ENCODE measurements at regions not wholly inside any gene's neighbourhood (a gene's known extent, or its start where the extent isn't known, plus 50 kb on each side); places are given as distances from the start of the nearest gene placed in this dataset.

GRCh38 chr1:118717893-118718292 lies 270.2 kb downstream of the TBX15 start:
- Histone ChIP-seq H3K36me3 (replicated peaks in 1 of 2; ENCODE audit: control insufficient read depth in 1 of 2, insufficient read depth in 2 of 2, low read length in 2 of 2) (no peaks in the 10 kb centered on the region), H3K9me3 (ENCODE audit: low read length) (no peaks in the 10 kb centered on the region), H3K9ac (ENCODE audit: insufficient read depth, low read depth, low read length) (no peak overlapping the region), H4K20me1 (ENCODE audit: insufficient read depth, low read length) (no peaks in the 10 kb centered on the region), H3K4me1 (ENCODE audit: insufficient read depth, low read length) (no peaks in the 10 kb centered on the region), H2AFZ (ENCODE audit: low read length) (no peak overlapping the region), H3K4me2 (ENCODE audit: low read depth, low read length) (no peak overlapping the region), H3K4me3 (replicated peaks in 1 of 3; ENCODE audit: insufficient read depth in 1 of 3, low read depth in 2 of 3, low read length in 3 of 3) (no peak overlapping the region), H3K27me3 (ENCODE audit: control insufficient read depth in 1 of 2, insufficient read depth in 2 of 2, low read length in 2 of 2) (no peaks in the 10 kb centered on the region; a peak in 1 of 5 replicates), H3K79me2 (ENCODE audit: insufficient read depth, low read length) (no peaks in the 10 kb centered on the region), H3K27ac (ENCODE audit: extremely low read length, insufficient read depth, low read length) (no peak overlapping the region)
- WGBS (ENCODE audit: low lambda C conversion rate), result 37% methylated on average over 3 of the region's 3 CpGs
- DNase-seq (ENCODE audit: low spot score), result no peak
- BruUV-seq (replicated peaks), result no TSS peak
- TF ChIP-seq ZNF44 (CRISPR knock-in tag; IDR thresholded peaks at IDR 0.05) (no peak), ZNF563 (CRISPR knock-in tag; IDR thresholded peaks at IDR 0.05) (no peak), SALL1 (CRISPR knock-in tag; IDR thresholded peaks at IDR 0.05) (no peak), SYNCRIP (IDR thresholded peaks at IDR 0.05; ENCODE audit: insufficient read depth, low read depth, low read length) (no peak), TAF1 (CRISPR knock-in tag; IDR thresholded peaks at IDR 0.05) (no peak), ZNF20 (CRISPR knock-in tag; IDR thresholded peaks at IDR 0.05) (no peak), ZMAT3 (CRISPR knock-in tag; conservative IDR thresholded peaks at IDR 0.05) (no peak), ZNF468 (CRISPR knock-in tag; IDR thresholded peaks at IDR 0.05) (no peak)
- TF ChIP-seq, protein P1, sequence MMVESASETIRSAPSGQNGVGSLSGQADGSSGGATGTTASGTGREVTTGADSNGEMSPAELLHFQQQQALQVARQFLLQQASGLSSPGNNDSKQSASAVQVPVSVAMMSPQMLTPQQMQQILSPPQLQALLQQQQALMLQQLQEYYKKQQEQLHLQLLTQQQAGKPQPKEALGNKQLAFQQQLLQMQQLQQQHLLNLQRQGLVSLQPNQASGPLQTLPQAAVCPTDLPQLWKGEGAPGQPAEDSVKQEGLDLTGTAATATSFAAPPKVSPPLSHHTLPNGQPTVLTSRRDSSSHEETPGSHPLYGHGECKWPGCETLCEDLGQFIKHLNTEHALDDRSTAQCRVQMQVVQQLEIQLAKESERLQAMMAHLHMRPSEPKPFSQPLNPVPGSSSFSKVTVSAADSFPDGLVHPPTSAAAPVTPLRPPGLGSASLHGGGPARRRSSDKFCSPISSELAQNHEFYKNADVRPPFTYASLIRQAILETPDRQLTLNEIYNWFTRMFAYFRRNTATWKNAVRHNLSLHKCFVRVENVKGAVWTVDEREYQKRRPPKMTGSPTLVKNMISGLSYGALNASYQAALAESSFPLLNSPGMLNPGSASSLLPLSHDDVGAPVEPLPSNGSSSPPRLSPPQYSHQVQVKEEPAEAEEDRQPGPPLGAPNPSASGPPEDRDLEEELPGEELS (CRISPR knock-in tag; IDR thresholded peaks at IDR 0.05), result no peak
- intact Hi-C loops (cut with micrococcal nuclease; ENCODE audit: unreplicated experiment), result loop anchor here (10.0 kb wide), 1 partner anchor 563 kb away; no protein-coding TSS in a partner anchor
- POLR2A ChIA-PET, result no interaction called here
- CTCF ChIA-PET (ENCODE audit: low intra/inter-chr PET ratio, low total read pairs), result no interaction called here
- in situ Hi-C loops (cut with HindIII; ENCODE audit: extremely low pct_ligation_motif_present, low pct_unique_long_range_greater_than_20kb), result no loop called here
- ATAC-seq, result no peak
- no peak for FAIRE-seq
